ENCODE measurements at regions not wholly inside any gene's neighbourhood (a gene's known extent, or its start where the extent isn't known, plus 50 kb on each side); places are given as distances from the start of the nearest gene placed in this dataset.

GRCh38 chr3:99172736-99173657, 271.5 kb upstream of the DCBLD2 start:
- DNase-seq: peak; percentile 18

GRCh38 chr3:99171800-99172199, 270.3 kb upstream of the DCBLD2 start:
- DNase-seq: no peak

- DNase-seq: no peak
Observed at GRCh38 chr3:99170867-99171517, 269.5 kb upstream of the DCBLD2 start.

- DNase-seq: no peak
Observed at GRCh38 chr3:99167071-99167470, 265.6 kb upstream of the DCBLD2 start.

GRCh38 chr3:99163314-99163713, 261.8 kb upstream of the DCBLD2 start:
- DNase-seq: no peak

- DNase-seq: no peak
Observed at GRCh38 chr3:99159220-99159762, 257.8 kb upstream of the DCBLD2 start.

- no peak for DNase-seq
Observed at GRCh38 chr3:99145031-99145430, 243.5 kb upstream of the DCBLD2 start.

GRCh38 chr3:99143493-99143892, 242.0 kb upstream of the DCBLD2 start:
- DNase-seq: no peak

GRCh38 chr3:99134986-99135385, 233.5 kb upstream of the DCBLD2 start:
- DNase-seq: no peak

GRCh38 chr3:99131876-99132275, 230.4 kb upstream of the DCBLD2 start:
- no peak for DNase-seq

GRCh38 chr3:99128725-99129505, 227.4 kb upstream of the DCBLD2 start:
- no peak for DNase-seq

- no peak for DNase-seq
Observed at GRCh38 chr3:99128235-99128634, 226.7 kb upstream of the DCBLD2 start.

GRCh38 chr3:99126316-99126715, 224.8 kb upstream of the DCBLD2 start:
- no peak for DNase-seq

- no peak for DNase-seq
Observed at GRCh38 chr3:99119385-99119784, 217.9 kb upstream of the DCBLD2 start.

- DNase-seq: no peak
Observed at GRCh38 chr3:99118381-99118780, 216.9 kb upstream of the DCBLD2 start.

GRCh38 chr3:99114565-99115291, 213.2 kb upstream of the DCBLD2 start:
- no peak for DNase-seq

GRCh38 chr3:99111235-99111634, 209.7 kb upstream of the DCBLD2 start:
- DNase-seq: no peak

- DNase-seq: no peak
Observed at GRCh38 chr3:99110401-99110800, 208.9 kb upstream of the DCBLD2 start.

- DNase-seq: no peak
Observed at GRCh38 chr3:99108508-99108907, 207.0 kb upstream of the DCBLD2 start.

GRCh38 chr3:99094606-99095005, 193.1 kb upstream of the DCBLD2 start:
- DNase-seq: no peak

- DNase-seq: no peak
Observed at GRCh38 chr3:99087277-99087676, 185.8 kb upstream of the DCBLD2 start.

- DNase-seq: no peak
Observed at GRCh38 chr3:99084826-99085225, 183.3 kb upstream of the DCBLD2 start.
